Stimulated activated effector memory CD8-positive, alpha-beta T cell treated with anti-CD3 and anti-CD28 coated beads, Interleukin-12 subunit alpha, Interleukin-12 subunit beta, amount 100 ng/mL, for 72 hours (primary cell): ENCODE measurements at regions not wholly inside any gene's neighbourhood (a gene's known extent, or its start where the extent isn't known, plus 50 kb on each side); places are given as distances from the start of the nearest gene placed in this dataset.

Experiments used
- ATAC-seq: fragments of 150-1000 bp; cut with Tn5 transposase; 2 replicates; pipeline ENCODE4 v1.10.0; 2021
- DNase-seq, 2 donors: peaks; one replicate each; pipeline ENCODE4 v3.0.0; 2021 to 2022; ENCODE audit warnings: low spot score in 2 of 2
- H3K27ac Mint-ChIP-seq: one replicate; pipeline ENCODE4 v1.8.0; 2022; ENCODE audit warnings: mild to moderate bottlenecking, mixed read lengths
- H3K36me3 Mint-ChIP-seq: one replicate; pipeline ENCODE4 v1.8.0; 2022; ENCODE audit warnings: mild to moderate bottlenecking, mixed read lengths
- H3K4me1 Mint-ChIP-seq: one replicate; pipeline ENCODE4 v1.8.0; 2022; ENCODE audit warnings: mixed read lengths
- H3K4me3 Mint-ChIP-seq: one replicate; pipeline ENCODE4 v1.8.0; 2022; ENCODE audit warnings: mild to moderate bottlenecking, mixed read lengths
- H3K9me3 Mint-ChIP-seq: one replicate; pipeline ENCODE4 v1.8.0; 2022; ENCODE audit warnings: mixed read lengths

GRCh38 chr11:134536219-134536618, 124.2 kb upstream of the B3GAT1 start:
- H3K36me3 Mint-ChIP-seq: no peaks in the 10 kb centered on the region
- no peak overlapping the region for H3K4me3 Mint-ChIP-seq
- no peak for DNase-seq
- ATAC-seq: no peak
- no peak overlapping the region for H3K27ac Mint-ChIP-seq
- no peaks in the 10 kb centered on the region for H3K9me3 Mint-ChIP-seq
- peaks cover 10% of the 10 kb centered on the region for H3K4me1 Mint-ChIP-seq

GRCh38 chr11:134535029-134536025, 123.3 kb upstream of the B3GAT1 start:
- peak; percentile 6 for ATAC-seq
- Mint-ChIP-seq H3K4me1 (peaks cover 10% of the 10 kb centered on the region), H3K9me3 (no peaks in the 10 kb centered on the region), H3K27ac (no peak overlapping the region), H3K4me3 (no peak overlapping the region), H3K36me3 (no peaks in the 10 kb centered on the region)
- DNase-seq: no peak

GRCh38 chr11:134533511-134533910, 121.5 kb upstream of the B3GAT1 start:
- Mint-ChIP-seq H3K4me1 (peaks cover 10% of the 10 kb centered on the region), H3K9me3 (no peaks in the 10 kb centered on the region), H3K27ac (no peak overlapping the region), H3K4me3 (no peak overlapping the region), H3K36me3 (no peaks in the 10 kb centered on the region)
- DNase-seq (no peak), ATAC-seq (no peak)

GRCh38 chr11:134532921-134533421, 120.9 kb upstream of the B3GAT1 start:
- ATAC-seq: no peak
- Mint-ChIP-seq H3K9me3 (no peaks in the 10 kb centered on the region), H3K4me1 (peaks cover 10% of the 10 kb centered on the region), H3K4me3 (no peak overlapping the region), H3K27ac (no peak overlapping the region), H3K36me3 (no peaks in the 10 kb centered on the region)
- no peak for DNase-seq

- Mint-ChIP-seq H3K27ac (no peak overlapping the region), H3K4me1 (peaks cover 10% of the 10 kb centered on the region), H3K4me3 (no peak overlapping the region), H3K9me3 (no peaks in the 10 kb centered on the region), H3K36me3 (no peaks in the 10 kb centered on the region)
- ATAC-seq: no peak
- no peak for DNase-seq
Observed at GRCh38 chr11:134532131-134532920, 120.3 kb upstream of the B3GAT1 start.

- Mint-ChIP-seq H3K36me3 (no peaks in the 10 kb centered on the region), H3K4me1 (peaks cover 8% of the 10 kb centered on the region), H3K27ac (no peak overlapping the region), H3K9me3 (no peaks in the 10 kb centered on the region), H3K4me3 (no peak overlapping the region)
- ATAC-seq (no peak), DNase-seq (no peak)
Observed at GRCh38 chr11:134531327-134532130, 119.5 kb upstream of the B3GAT1 start.

GRCh38 chr11:134530636-134531326, 118.7 kb upstream of the B3GAT1 start:
- no peaks in the 10 kb centered on the region for H3K9me3 Mint-ChIP-seq
- DNase-seq (no peak), ATAC-seq (no peak)
- peaks cover under 1% of the 10 kb centered on the region for H3K4me1 Mint-ChIP-seq
- H3K27ac Mint-ChIP-seq: no peak overlapping the region
- H3K36me3 Mint-ChIP-seq: no peaks in the 10 kb centered on the region
- H3K4me3 Mint-ChIP-seq: no peak overlapping the region

GRCh38 chr11:134529212-134530096, 117.4 kb upstream of the B3GAT1 start:
- no peak for DNase-seq
- Mint-ChIP-seq H3K9me3 (peaks cover 1% of the 10 kb centered on the region), H3K36me3 (no peaks in the 10 kb centered on the region)

GRCh38 chr11:134528453-134528852, 116.4 kb upstream of the B3GAT1 start:
- DNase-seq (no peak), ATAC-seq (no peak)
- H3K9me3 Mint-ChIP-seq: peaks cover 2% of the 10 kb centered on the region
- no peaks in the 10 kb centered on the region for H3K36me3 Mint-ChIP-seq
- no peak overlapping the region for H3K27ac Mint-ChIP-seq
- H3K4me1 Mint-ChIP-seq: no peaks in the 10 kb centered on the region
- no peak overlapping the region for H3K4me3 Mint-ChIP-seq

More at GRCh38 chr11:134529212-134530096, 117.4 kb upstream of the B3GAT1 start:
- no peak overlapping the region for H3K4me3 Mint-ChIP-seq
- H3K27ac Mint-ChIP-seq: no peak overlapping the region
- no peaks in the 10 kb centered on the region for H3K4me1 Mint-ChIP-seq
- ATAC-seq: no peak

GRCh38 chr11:134527382-134528243, 115.6 kb upstream of the B3GAT1 start:
- no peak for ATAC-seq
- H3K4me3 Mint-ChIP-seq: no peak overlapping the region
- H3K36me3 Mint-ChIP-seq: no peaks in the 10 kb centered on the region
- H3K9me3 Mint-ChIP-seq: peaks cover 6% of the 10 kb centered on the region
- H3K27ac Mint-ChIP-seq: no peak overlapping the region
- no peak for DNase-seq
- no peaks in the 10 kb centered on the region for H3K4me1 Mint-ChIP-seq

GRCh38 chr11:134524896-134525845, 113.1 kb upstream of the B3GAT1 start:
- no peak overlapping the region for H3K4me3 Mint-ChIP-seq
- ATAC-seq: no peak
- H3K27ac Mint-ChIP-seq: no peak overlapping the region
- no peaks in the 10 kb centered on the region for H3K4me1 Mint-ChIP-seq
- H3K9me3 Mint-ChIP-seq: peaks cover 6% of the 10 kb centered on the region
- H3K36me3 Mint-ChIP-seq: no peaks in the 10 kb centered on the region
- DNase-seq: no peak

- Mint-ChIP-seq H3K36me3 (no peaks in the 10 kb centered on the region), H3K4me3 (no peak overlapping the region), H3K9me3 (peaks cover 6% of the 10 kb centered on the region), H3K27ac (no peak overlapping the region), H3K4me1 (no peaks in the 10 kb centered on the region)
- ATAC-seq (no peak), DNase-seq (no peak)
Observed at GRCh38 chr11:134524201-134524600, 112.2 kb upstream of the B3GAT1 start.
